ENCODE measurements at regions not wholly inside any gene's neighbourhood (a gene's known extent, or its start where the extent isn't known, plus 50 kb on each side); places are given as distances from the start of the nearest gene placed in this dataset.

DNA sequence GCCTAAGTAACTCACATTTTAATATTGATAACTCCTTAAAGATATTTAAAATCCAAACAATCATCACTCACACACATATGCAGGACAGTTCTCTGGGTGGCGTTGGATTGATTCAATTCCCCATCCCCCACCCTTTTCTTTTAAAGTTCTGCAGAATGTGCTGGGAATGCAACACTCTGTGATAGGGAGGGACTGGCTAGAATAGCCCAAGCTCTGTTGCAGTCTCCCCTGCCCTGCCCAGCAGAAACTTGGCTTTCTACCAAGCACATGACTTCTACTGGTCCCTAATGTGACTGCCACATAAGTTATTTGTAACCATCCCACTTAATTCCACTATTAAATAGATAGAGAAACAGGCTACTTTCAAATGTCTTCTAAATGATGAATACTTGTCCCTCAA lies 55.2 kb downstream of the TWIST1 start:
- Mint-ChIP-seq H3K36me3 (ENCODE audit: insufficient read depth in 1 of 3, low read depth in 3 of 3) (no peaks in the 10 kb centered on the region), H3K9me3 (no peaks in the 10 kb centered on the region)
- no peak overlapping the region for H4K91ac ChIP-seq (ENCODE audit: insufficient read length, low read depth, low read length)

More for the DNA sequence above, 55.2 kb downstream of the TWIST1 start:
- no peak overlapping the region for H3K14ac ChIP-seq (ENCODE audit: insufficient read depth, low read length)
- no peak overlapping the region for H3T11ph ChIP-seq (ENCODE audit: low read length)
- H3K27me3 ChIP-seq (ENCODE audit: insufficient read depth, low read length): no peaks in the 10 kb centered on the region
- H2BK20ac ChIP-seq (ENCODE audit: low read depth, low read length, poor library complexity, severe bottlenecking): no peak overlapping the region
- no peak overlapping the region for H2BK5ac ChIP-seq (ENCODE audit: insufficient read length, low read length)
- 0 out of 7 replicates have a peak overlapping the region, but pooled peaks of 1 of the 3 experiments have one; percentile 55 for H3K27ac Mint-ChIP-seq
- H3K9me3 ChIP-seq (ENCODE audit: control insufficient read depth, low read depth, low read length): no peaks in the 10 kb centered on the region
- no peak overlapping the region for H2AK5ac ChIP-seq (ENCODE audit: insufficient read length, low read length)
- no peak overlapping the region for H2BK15ac ChIP-seq (ENCODE audit: low read depth, low read length)
- no peak overlapping the region for H3K56ac ChIP-seq (ENCODE audit: insufficient read length, low read depth, low read length)
- peaks cover 5 to 8% of the 10 kb centered on the region in 2 experiments; a peak in 3 of 4 replicates for H3K4me1 Mint-ChIP-seq
- no peaks in the 10 kb centered on the region for H4K20me1 ChIP-seq (ENCODE audit: control insufficient read depth, insufficient read depth, insufficient read length)
- H3K79me2 ChIP-seq (ENCODE audit: insufficient read depth, low read length): no peaks in the 10 kb centered on the region
- H3K23me2 ChIP-seq (ENCODE audit: insufficient read length, low read depth, low read length, poor library complexity, severe bottlenecking): no peaks in the 10 kb centered on the region
- no peak overlapping the region for H3K18ac ChIP-seq (ENCODE audit: insufficient read length, low read depth, low read length)
- WGBS (ENCODE audit: extremely low coverage, insufficient read length, low lambda C conversion rate): no CpG with 5 or more reads among the region's 1 CpG
- H2AFZ ChIP-seq (ENCODE audit: low read length): no peak overlapping the region
- no peak overlapping the region for H3K23ac ChIP-seq (ENCODE audit: insufficient read length, low read depth, low read length)
- no peak overlapping the region for H2BK12ac ChIP-seq (ENCODE audit: insufficient read length, low read depth, low read length)
- no peak overlapping the region for H3K4ac ChIP-seq (ENCODE audit: low read depth, low read length)
- H3K79me1 ChIP-seq (ENCODE audit: insufficient read depth, low read depth, low read length, poor library complexity, severe bottlenecking): no peaks in the 10 kb centered on the region
- H4K5ac ChIP-seq (ENCODE audit: insufficient read length, low read depth, low read length): no peak overlapping the region
- H3K4me2 ChIP-seq (ENCODE audit: insufficient read depth, insufficient read length, low read length): no peak overlapping the region
- no peak overlapping the region for H3K4me3 Mint-ChIP-seq
- no peak overlapping the region for H3K9ac ChIP-seq (ENCODE audit: extremely low read depth, insufficient read length, low read length)
- DNase-seq: no peak
- no peaks in the 10 kb centered on the region for H3K4me1 ChIP-seq (ENCODE audit: insufficient read depth, low read length)
- H3K27ac ChIP-seq (ENCODE audit: insufficient read length, low read depth, low read length): no peak overlapping the region
- H3K27me3 Mint-ChIP-seq (ENCODE audit: low read depth): no peaks in the 10 kb centered on the region
- no peak overlapping the region for H4K8ac ChIP-seq (replicated peaks; ENCODE audit: insufficient read length, low read depth, low read length)
- TF ChIP-seq, protein P1, sequence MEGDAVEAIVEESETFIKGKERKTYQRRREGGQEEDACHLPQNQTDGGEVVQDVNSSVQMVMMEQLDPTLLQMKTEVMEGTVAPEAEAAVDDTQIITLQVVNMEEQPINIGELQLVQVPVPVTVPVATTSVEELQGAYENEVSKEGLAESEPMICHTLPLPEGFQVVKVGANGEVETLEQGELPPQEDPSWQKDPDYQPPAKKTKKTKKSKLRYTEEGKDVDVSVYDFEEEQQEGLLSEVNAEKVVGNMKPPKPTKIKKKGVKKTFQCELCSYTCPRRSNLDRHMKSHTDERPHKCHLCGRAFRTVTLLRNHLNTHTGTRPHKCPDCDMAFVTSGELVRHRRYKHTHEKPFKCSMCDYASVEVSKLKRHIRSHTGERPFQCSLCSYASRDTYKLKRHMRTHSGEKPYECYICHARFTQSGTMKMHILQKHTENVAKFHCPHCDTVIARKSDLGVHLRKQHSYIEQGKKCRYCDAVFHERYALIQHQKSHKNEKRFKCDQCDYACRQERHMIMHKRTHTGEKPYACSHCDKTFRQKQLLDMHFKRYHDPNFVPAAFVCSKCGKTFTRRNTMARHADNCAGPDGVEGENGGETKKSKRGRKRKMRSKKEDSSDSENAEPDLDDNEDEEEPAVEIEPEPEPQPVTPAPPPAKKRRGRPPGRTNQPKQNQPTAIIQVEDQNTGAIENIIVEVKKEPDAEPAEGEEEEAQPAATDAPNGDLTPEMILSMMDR (conservative IDR thresholded peaks at IDR 0.05): no peak
- H2BK120ac ChIP-seq (ENCODE audit: low read depth, low read length, poor library complexity, severe bottlenecking): no peak overlapping the region

Measured in H9 (cell line).